ENCODE measurements at regions not wholly inside any gene's neighbourhood (a gene's known extent, or its start where the extent isn't known, plus 50 kb on each side); places are given as distances from the start of the nearest gene placed in this dataset.
"Not testable (repeated sequence)": the region's sequence is repeated elsewhere in the genome, so short reads cannot be mapped to it uniquely, and the experiment has no call there.

DNA sequence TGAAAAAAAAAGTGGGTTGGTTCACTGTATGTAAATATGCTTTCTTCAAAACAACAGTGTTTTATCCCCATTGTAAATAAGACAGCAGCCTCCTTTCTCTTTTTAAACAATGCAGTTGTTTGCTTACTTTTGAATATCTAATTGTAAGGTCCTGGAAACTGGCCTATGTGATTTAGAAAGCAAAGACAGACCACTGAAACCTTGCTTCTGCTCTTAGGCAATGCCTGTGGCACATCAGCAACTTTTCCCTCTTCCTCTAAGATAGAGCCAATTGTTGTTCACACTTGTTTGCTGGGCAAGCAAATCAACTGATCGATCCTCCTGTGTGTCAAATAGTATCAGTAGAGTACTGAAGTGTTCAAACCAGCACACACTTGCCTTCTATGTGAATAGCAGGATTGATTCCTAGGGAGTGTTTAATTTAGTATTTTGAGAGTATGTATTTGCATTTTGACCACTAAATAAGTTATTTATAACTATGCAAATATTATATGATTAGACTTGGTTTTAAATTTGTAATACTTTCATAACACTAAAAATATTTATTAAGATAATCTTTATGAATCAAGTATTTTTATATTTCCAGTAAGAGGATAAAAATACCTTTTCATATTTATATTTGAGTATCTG, 55.4 kb upstream of the GRPR start:
- no peak for DNase-seq (ENCODE audit: extremely low read depth, low read depth)

DNA sequence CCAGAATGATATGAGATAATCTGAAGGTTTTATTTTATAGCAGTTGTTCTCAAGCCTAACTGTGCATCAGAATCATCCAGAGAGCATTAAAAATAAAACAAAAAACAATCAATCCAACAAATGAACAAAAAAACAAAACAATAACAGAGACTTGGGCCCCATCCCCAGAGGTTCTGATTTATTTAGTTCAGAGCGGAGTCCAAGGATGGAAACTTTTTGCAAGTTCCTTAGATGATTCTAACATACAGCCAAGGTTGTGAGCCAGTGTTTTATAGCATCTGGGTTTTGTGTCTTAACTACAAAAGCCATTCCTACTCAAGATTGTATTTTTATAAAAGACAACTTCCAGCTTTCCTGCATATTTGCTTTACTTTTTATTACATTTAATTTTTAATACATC, 59.4 kb upstream of the GRPR start:
- DNase-seq (ENCODE audit: extremely low read depth, low read depth), result no peak

DNA sequence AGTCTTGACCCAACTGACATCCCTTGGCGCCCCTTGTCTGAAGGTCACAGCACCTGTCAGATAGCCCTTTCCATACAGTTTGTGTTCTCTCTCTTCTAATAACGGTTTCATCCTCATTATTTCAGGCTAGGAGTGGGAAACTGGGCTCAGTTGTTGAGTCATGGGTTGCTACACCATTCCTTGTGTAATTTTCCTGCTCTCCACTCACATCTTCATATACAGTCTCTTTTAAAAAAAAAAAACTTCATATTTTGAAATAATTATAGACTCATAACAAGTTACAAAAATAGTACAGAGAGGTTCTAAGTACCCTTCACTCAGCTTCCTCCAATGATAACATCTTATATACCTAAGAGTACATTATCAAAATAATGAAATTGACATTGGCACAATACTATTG, 60.2 kb upstream of the GRPR start:
- DNase-seq (ENCODE audit: extremely low read depth, low read depth), result no peak

- DNase-seq (ENCODE audit: extremely low read depth, low read depth), result no peak
Observed at GRCh38 chrX:16061296-16061695, 62.1 kb upstream of the GRPR start.

- DNase-seq (ENCODE audit: extremely low read depth, low read depth), result no peak
Observed at GRCh38 chrX:16060252-16060651, 63.1 kb upstream of the GRPR start.

- DNase-seq (ENCODE audit: extremely low read depth, low read depth), result not testable (repeated sequence)
Observed at GRCh38 chrX:16049126-16049525, 74.2 kb upstream of the GRPR start.

GRCh38 chrX:16042980-16043379, 80.4 kb upstream of the GRPR start:
- no peak for DNase-seq (ENCODE audit: extremely low read depth, low read depth)

- DNase-seq (ENCODE audit: extremely low read depth, low read depth), result no peak
Observed at GRCh38 chrX:16039834-16040233, 83.5 kb upstream of the GRPR start.

DNA sequence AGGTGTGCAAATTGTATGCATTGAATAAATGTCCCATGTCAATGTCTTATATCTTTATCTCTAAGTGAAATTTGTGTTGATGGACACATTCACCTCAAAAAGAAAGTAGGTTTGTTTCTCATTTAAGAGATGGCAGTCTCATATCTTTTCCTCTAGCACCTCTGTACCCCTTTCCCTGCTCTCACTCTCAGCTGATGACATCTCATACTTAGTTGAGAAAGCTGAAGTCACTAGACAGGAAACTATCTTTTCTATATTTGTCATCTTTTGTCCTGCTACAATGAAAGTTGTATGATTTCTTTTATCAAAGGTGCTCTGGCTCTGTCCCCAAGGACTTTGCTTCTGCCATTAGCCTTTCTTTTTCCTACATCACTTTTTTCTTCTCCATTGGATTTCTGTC, 84.0 kb upstream of the GRPR start:
- no peak for DNase-seq (ENCODE audit: extremely low read depth, low read depth)

- DNase-seq (ENCODE audit: extremely low read depth, low read depth), result no peak
Observed at GRCh38 chrX:16033331-16033730, 90.0 kb upstream of the GRPR start.

GRCh38 chrX:16028576-16028975, 94.8 kb upstream of the GRPR start:
- no peak for DNase-seq (ENCODE audit: extremely low read depth, low read depth)

- DNase-seq (ENCODE audit: extremely low read depth, low read depth), result peak; percentile 13
Observed at GRCh38 chrX:16023790-16024734, 99.3 kb upstream of the GRPR start.

GRCh38 chrX:16022580-16023200, 100.7 kb upstream of the GRPR start:
- no peak for DNase-seq (ENCODE audit: extremely low read depth, low read depth)

DNA sequence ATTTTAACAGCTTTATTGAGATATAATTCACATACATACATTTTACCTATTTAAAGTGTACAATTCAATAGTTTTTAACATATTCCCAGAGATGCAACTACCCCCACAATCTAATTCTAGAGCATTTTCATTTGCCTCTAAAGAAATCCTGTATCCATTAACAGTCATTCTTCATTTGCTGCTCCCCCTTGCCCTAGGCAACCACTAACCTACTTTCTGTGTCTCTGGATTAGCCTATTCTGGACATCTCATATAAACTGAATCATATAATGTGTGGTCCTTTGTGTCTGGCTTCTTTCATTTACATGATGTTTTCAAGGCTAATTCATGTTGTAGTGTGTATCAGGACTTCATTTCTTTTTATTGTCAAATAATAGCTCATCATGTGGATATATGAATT, 105.1 kb upstream of the GRPR start:
- no peak for DNase-seq (ENCODE audit: extremely low read depth, low read depth)

DNA sequence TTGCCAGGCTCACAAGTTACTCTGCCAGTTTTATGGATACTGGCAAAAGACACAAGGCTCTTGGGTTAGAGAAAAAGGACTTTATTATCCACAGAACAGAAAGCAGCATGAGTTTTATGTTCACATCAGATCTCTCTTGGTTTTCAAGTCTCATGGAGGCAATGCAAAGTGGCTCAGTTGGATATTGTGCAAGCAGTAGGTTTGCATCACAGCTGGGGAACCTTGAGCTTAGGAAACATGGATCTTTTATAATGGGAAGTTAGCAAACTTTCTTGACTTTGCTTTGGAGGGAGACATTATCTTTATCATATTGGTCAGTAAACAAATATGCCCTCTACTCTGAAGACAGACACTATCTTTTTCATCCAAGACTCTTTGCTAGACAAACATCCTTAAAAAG, 109.2 kb upstream of the GRPR start:
- DNase-seq (ENCODE audit: extremely low read depth, low read depth), result no peak

DNA sequence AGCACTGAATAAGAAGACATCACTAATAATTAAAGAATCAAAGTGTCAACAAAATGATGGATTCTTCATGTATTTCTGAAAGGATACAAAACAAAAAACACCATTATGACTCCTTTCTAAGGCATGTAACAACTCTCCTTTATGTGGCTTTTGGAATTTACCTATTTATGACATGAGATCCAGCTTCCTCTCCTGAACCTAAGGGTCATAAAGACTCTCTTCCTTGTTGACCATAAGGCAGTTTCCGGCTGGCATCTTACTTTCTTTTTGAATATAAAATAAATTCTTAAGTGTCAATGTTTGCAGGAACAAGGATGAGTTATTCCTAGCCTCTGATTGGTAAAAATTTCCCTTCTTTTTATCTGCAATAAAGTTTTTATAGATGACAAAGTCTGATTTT, 111.1 kb upstream of the GRPR start:
- no peak for DNase-seq (ENCODE audit: extremely low read depth, low read depth)

DNA sequence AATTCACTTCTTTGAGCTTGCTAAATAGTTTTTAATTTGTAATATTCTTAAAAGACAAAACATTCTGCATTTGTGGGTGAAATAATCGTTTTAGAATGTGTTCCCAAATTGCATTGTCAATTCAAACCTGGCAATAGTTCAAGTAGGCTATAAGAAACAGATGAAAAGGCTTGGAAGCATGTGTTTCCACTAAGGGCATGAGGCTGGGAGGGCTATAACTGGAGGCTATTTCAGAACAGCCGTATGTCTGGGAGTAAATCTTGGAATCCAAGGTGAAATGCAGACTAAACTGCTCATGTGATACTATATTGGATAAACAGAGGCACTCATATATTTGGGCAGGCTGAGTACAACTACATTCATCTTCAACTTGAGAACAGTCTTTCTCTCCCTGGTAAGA, 117.4 kb upstream of the GRPR start:
- no peak for DNase-seq (ENCODE audit: extremely low read depth, low read depth)

DNA sequence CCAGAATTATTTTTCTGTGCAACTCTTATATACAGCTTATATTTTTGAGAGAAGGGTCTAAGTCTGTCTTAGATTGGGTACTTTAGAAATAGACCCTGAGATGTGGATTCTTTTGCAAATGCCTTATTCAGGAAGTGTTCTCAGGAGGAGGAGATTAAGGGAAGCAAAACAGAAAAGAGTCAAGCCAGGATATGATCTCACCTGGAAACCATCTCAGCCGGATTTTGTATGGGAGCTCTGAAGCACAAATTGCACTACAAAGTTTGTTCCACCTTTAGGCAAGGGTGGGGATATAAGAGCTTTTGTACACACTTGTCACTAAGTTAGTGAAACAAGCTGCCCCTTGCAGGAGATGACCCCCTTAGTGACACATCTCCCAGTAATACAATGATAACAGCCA, 121.2 kb upstream of the GRPR start:
- DNase-seq (ENCODE audit: extremely low read depth, low read depth), result no peak

GRCh38 chrX:15998350-15998749, 125.0 kb upstream of the GRPR start:
- DNase-seq (ENCODE audit: extremely low read depth, low read depth), result no peak

DNA sequence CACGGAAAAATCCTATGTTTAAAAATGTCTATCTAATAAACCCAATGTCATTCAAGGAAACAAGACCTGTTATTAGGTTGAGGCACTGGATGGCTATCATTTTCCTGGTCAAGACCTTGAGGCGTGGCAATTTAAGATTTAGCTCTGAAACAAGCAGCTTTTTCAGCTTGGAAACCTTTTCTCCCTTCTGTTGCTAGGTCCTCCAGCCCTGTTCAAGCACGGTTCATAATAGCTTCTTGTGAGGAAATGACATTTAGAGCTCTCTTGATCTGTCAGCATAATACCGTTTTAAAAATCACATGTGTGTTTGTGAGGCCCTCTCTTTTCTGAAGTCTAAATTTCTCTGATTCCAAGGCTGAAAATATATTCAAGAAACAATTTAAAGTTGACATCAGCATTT, 133.6 kb upstream of the GRPR start:
- DNase-seq (ENCODE audit: extremely low read depth, low read depth), result no peak

GRCh38 chrX:15988661-15989603, 134.3 kb upstream of the AP1S2 start:
- peak; percentile 8 for DNase-seq (ENCODE audit: extremely low read depth, low read depth)

Data from NCI-H460 (cell line).